ENCODE measurements at regions not wholly inside any gene's neighbourhood (a gene's known extent, or its start where the extent isn't known, plus 50 kb on each side); places are given as distances from the start of the nearest gene placed in this dataset.
A peak's percentile ranks its signal among the peaks of the same experiment; 100 is the strongest.

DNA sequence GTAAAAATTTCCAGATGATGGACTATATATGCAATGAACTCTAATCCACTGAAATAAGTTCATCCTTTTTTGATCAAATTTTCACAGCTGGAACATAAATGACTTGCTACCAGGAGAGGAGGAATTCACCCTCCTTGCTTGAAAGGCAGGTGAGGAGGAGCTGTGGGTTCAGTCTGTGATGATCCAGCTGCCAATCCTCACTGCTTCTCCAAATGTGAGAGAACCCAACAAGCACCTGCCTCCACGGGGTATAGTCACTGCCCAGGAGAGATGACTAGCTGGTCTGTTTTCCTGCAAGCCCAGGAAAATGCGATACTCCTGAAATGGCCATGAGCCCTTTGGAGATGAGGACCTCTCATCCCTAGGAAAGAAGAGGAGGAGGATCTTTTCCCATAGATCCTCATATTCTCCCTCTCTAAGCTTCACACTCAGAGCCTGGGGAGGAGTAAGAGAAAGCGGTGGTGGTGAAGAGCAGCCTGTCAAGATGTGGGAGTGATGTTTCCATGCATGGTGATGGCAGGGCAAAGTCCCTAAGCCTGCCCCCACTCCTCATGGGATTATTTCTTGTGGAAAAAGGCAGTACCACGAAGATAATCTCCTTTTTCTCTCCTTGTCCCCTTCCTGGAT lies 77.9 kb upstream of the USP47 start:
- Histone ChIP-seq H2AK5ac (ENCODE audit: low read length) (no peak overlapping the region), H3K27ac (ENCODE audit: low read depth, low read length) (no peak overlapping the region), H4K8ac (ENCODE audit: low read depth, low read length) (no peak overlapping the region), H2BK5ac (ENCODE audit: low read length) (no peak overlapping the region), H3K27me3 (ENCODE audit: insufficient read depth, low read length, poor library complexity) (no peaks in the 10 kb centered on the region), H3K79me2 (ENCODE audit: control insufficient read depth, insufficient read depth, low read length) (no peaks in the 10 kb centered on the region), H3K56ac (ENCODE audit: low read length) (no peak overlapping the region), H2BK15ac (replicated peaks; ENCODE audit: low read depth) (no peak overlapping the region), H3K4me1 (ENCODE audit: control insufficient read depth, low read depth, low read length) (no peaks in the 10 kb centered on the region), H3K23ac (ENCODE audit: low read length) (no peak overlapping the region), H3K18ac (ENCODE audit: low read length) (no peak overlapping the region), H2BK120ac (ENCODE audit: low read depth, low read length) (no peak overlapping the region), H3K9ac (ENCODE audit: low read length) (no peak overlapping the region), H3K36me3 (ENCODE audit: control insufficient read depth, insufficient read depth, low read length) (no peaks in the 10 kb centered on the region), H3K4ac (ENCODE audit: low read depth, low read length) (no peak overlapping the region), H3K4me2 (ENCODE audit: low read length) (no peak overlapping the region), H3K79me1 (ENCODE audit: low read length) (no peaks in the 10 kb centered on the region), H3K4me3 (ENCODE audit: low read length) (no peak overlapping the region), H4K5ac (ENCODE audit: low read length) (no peak overlapping the region)
- no CpG with 5 or more reads among the region's 4 CpGs for WGBS (ENCODE audit: extremely low coverage, insufficient coverage, low lambda C conversion rate)
- DNase-seq = no peak

DNA sequence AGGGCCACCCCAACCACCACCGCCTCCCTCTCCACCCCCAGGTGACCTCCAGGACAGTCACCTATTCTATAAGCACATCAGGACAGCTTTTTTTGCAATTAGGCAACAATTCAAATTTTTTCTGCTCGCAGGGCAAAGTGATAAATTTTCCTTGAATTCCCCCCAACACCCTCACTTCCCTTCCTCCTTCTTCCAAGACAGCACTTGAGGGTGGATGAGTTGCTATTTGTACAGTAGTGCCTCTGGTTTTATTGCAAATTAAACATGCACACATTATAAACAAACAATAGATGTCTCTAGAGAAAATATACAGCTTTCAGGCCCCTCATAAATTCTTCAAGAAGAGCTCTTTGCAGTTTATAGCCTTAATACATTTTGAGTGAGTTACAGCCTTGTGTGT lies 80.9 kb upstream of the USP47 start:
- Histone ChIP-seq H3K4ac (ENCODE audit: low read depth, low read length) (no peak overlapping the region), H3K27me3 (ENCODE audit: insufficient read depth, low read length, poor library complexity) (no peaks in the 10 kb centered on the region)

DNA sequence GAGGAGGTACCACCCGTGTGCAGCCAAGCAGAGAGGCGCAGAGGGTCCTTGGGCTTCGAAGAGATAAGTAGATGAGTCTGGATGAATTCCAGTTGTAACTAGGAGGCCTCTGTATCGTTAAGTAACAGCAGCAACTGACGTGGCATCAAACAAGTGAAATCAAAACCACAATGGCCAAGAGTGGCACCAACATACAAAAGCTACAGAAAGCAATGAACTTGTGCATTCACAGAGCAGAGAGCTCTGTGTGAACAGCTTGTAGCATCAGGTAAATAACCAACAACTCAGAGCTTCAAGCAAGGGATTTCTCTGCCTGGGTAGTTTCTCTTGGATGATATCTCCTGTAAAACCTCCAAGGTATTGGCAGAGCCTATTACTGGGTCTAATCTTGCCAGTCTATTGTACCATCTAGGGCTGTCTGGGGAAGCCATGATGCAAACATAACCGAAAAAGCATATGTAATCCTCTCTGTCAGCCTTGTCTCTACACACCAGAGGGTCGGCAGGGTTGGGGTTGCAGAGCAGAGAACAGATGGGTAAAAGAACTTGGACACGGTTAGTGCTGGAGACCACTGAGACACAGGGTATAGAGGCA lies 83.1 kb upstream of the USP47 start:
- H3K27me3 ChIP-seq (ENCODE audit: insufficient read depth, low read length, poor library complexity) = no peaks in the 10 kb centered on the region
- no peak for DNase-seq
- H3K9ac ChIP-seq (ENCODE audit: low read length) = no peak overlapping the region
- no peaks in the 10 kb centered on the region for H3K79me1 ChIP-seq (ENCODE audit: low read length)
- no peak overlapping the region for H4K5ac ChIP-seq (ENCODE audit: low read length)
- H2BK120ac ChIP-seq (ENCODE audit: low read depth, low read length) = no peak overlapping the region
- H2BK15ac ChIP-seq (replicated peaks; ENCODE audit: low read depth) = no peak overlapping the region
- H2AK5ac ChIP-seq (ENCODE audit: low read length) = no peak overlapping the region
- H3K4me1 ChIP-seq (ENCODE audit: control insufficient read depth, low read depth, low read length) = no peaks in the 10 kb centered on the region
- H3K27ac ChIP-seq (ENCODE audit: low read depth, low read length) = no peak overlapping the region
- H3K79me2 ChIP-seq (ENCODE audit: control insufficient read depth, insufficient read depth, low read length) = no peaks in the 10 kb centered on the region
- no peak overlapping the region for H3K4me3 ChIP-seq (ENCODE audit: low read length)
- H3K18ac ChIP-seq (ENCODE audit: low read length) = no peak overlapping the region
- H3K56ac ChIP-seq (ENCODE audit: low read length) = no peak overlapping the region
- H3K23ac ChIP-seq (ENCODE audit: low read length) = no peak overlapping the region
- no peaks in the 10 kb centered on the region for H3K36me3 ChIP-seq (ENCODE audit: control insufficient read depth, insufficient read depth, low read length)
- no peak overlapping the region for H4K8ac ChIP-seq (ENCODE audit: low read depth, low read length)
- no CpG with 5 or more reads among the region's 8 CpGs for WGBS (ENCODE audit: extremely low coverage, insufficient coverage, low lambda C conversion rate)
- H2BK5ac ChIP-seq (ENCODE audit: low read length) = no peak overlapping the region
- no peak overlapping the region for H3K4ac ChIP-seq (ENCODE audit: low read depth, low read length)
- no peak overlapping the region for H3K4me2 ChIP-seq (ENCODE audit: low read length)

More for the DNA sequence above, 80.9 kb upstream of the USP47 start:
- Histone ChIP-seq H2BK5ac (ENCODE audit: low read length) (no peak overlapping the region), H4K8ac (ENCODE audit: low read depth, low read length) (no peak overlapping the region), H3K79me2 (ENCODE audit: control insufficient read depth, insufficient read depth, low read length) (no peaks in the 10 kb centered on the region), H3K27ac (ENCODE audit: low read depth, low read length) (no peak overlapping the region), H2BK120ac (ENCODE audit: low read depth, low read length) (no peak overlapping the region), H3K4me2 (ENCODE audit: low read length) (no peak overlapping the region), H2AK5ac (ENCODE audit: low read length) (no peak overlapping the region), H4K5ac (ENCODE audit: low read length) (no peak overlapping the region), H3K4me1 (ENCODE audit: control insufficient read depth, low read depth, low read length) (no peaks in the 10 kb centered on the region), H3K18ac (ENCODE audit: low read length) (no peak overlapping the region), H3K23ac (ENCODE audit: low read length) (no peak overlapping the region), H2BK15ac (replicated peaks; ENCODE audit: low read depth) (no peak overlapping the region), H3K9ac (ENCODE audit: low read length) (no peak overlapping the region), H3K4me3 (ENCODE audit: low read length) (no peak overlapping the region), H3K36me3 (ENCODE audit: control insufficient read depth, insufficient read depth, low read length) (no peaks in the 10 kb centered on the region), H3K79me1 (ENCODE audit: low read length) (no peaks in the 10 kb centered on the region), H3K56ac (ENCODE audit: low read length) (no peak overlapping the region)
- WGBS (ENCODE audit: extremely low coverage, insufficient coverage, low lambda C conversion rate) = no CpG with 5 or more reads among the region's 2 CpGs
- no peak for DNase-seq

- Histone ChIP-seq H3K79me2 (ENCODE audit: control insufficient read depth, insufficient read depth, low read length) (no peaks in the 10 kb centered on the region), H3K56ac (ENCODE audit: low read length) (no peak overlapping the region), H3K79me1 (ENCODE audit: low read length) (no peaks in the 10 kb centered on the region), H2BK120ac (ENCODE audit: low read depth, low read length) (no peak overlapping the region), H3K18ac (ENCODE audit: low read length) (no peak overlapping the region), H3K4me1 (ENCODE audit: control insufficient read depth, low read depth, low read length) (no peaks in the 10 kb centered on the region), H3K36me3 (ENCODE audit: control insufficient read depth, insufficient read depth, low read length) (no peaks in the 10 kb centered on the region), H2BK5ac (ENCODE audit: low read length) (no peak overlapping the region), H2BK15ac (replicated peaks; ENCODE audit: low read depth) (no peak overlapping the region), H3K4ac (ENCODE audit: low read depth, low read length) (no peak overlapping the region), H4K8ac (ENCODE audit: low read depth, low read length) (no peak overlapping the region), H4K5ac (ENCODE audit: low read length) (no peak overlapping the region), H3K9ac (ENCODE audit: low read length) (no peak overlapping the region), H3K23ac (ENCODE audit: low read length) (no peak overlapping the region), H3K4me3 (ENCODE audit: low read length) (no peak overlapping the region), H2AK5ac (ENCODE audit: low read length) (no peak overlapping the region), H3K4me2 (ENCODE audit: low read length) (no peak overlapping the region), H3K27ac (ENCODE audit: low read depth, low read length) (no peak overlapping the region), H3K27me3 (ENCODE audit: insufficient read depth, low read length, poor library complexity) (no peaks in the 10 kb centered on the region)
- no peak for DNase-seq
- no CpG with 5 or more reads among the region's 3 CpGs for WGBS (ENCODE audit: extremely low coverage, insufficient coverage, low lambda C conversion rate)
These were observed 83.9 kb upstream of the USP47 start for GRCh38 chr11:11757909-11758308.

- Histone ChIP-seq H4K5ac (ENCODE audit: low read length) (no peak overlapping the region), H3K4me1 (ENCODE audit: control insufficient read depth, low read depth, low read length) (no peaks in the 10 kb centered on the region), H2BK120ac (ENCODE audit: low read depth, low read length) (no peak overlapping the region), H3K4me2 (ENCODE audit: low read length) (no peak overlapping the region), H2AK5ac (ENCODE audit: low read length) (no peak overlapping the region), H3K23ac (ENCODE audit: low read length) (no peak overlapping the region), H3K4me3 (ENCODE audit: low read length) (no peak overlapping the region), H3K4ac (ENCODE audit: low read depth, low read length) (no peak overlapping the region), H3K56ac (ENCODE audit: low read length) (no peak overlapping the region), H3K79me2 (ENCODE audit: control insufficient read depth, insufficient read depth, low read length) (no peaks in the 10 kb centered on the region), H2BK5ac (ENCODE audit: low read length) (no peak overlapping the region), H3K36me3 (ENCODE audit: control insufficient read depth, insufficient read depth, low read length) (no peaks in the 10 kb centered on the region), H2BK15ac (replicated peaks; ENCODE audit: low read depth) (no peak overlapping the region), H3K9ac (ENCODE audit: low read length) (no peak overlapping the region), H3K79me1 (ENCODE audit: low read length) (no peaks in the 10 kb centered on the region), H3K27me3 (ENCODE audit: insufficient read depth, low read length, poor library complexity) (no peaks in the 10 kb centered on the region), H3K18ac (ENCODE audit: low read length) (no peak overlapping the region), H3K27ac (ENCODE audit: low read depth, low read length) (no peak overlapping the region), H4K8ac (ENCODE audit: low read depth, low read length) (no peak overlapping the region)
- no CpG with 5 or more reads among the region's 3 CpGs for WGBS (ENCODE audit: extremely low coverage, insufficient coverage, low lambda C conversion rate)
- DNase-seq = peak; percentile 2
These were observed 85.1 kb upstream of the USP47 start for GRCh38 chr11:11756718-11757117.

GRCh38 chr11:11755871-11756270 lies 85.9 kb upstream of the USP47 start:
- Histone ChIP-seq H3K27me3 (ENCODE audit: insufficient read depth, low read length, poor library complexity) (no peaks in the 10 kb centered on the region), H2BK5ac (ENCODE audit: low read length) (no peak overlapping the region), H3K4me2 (ENCODE audit: low read length) (no peak overlapping the region), H2BK120ac (ENCODE audit: low read depth, low read length) (no peak overlapping the region), H3K4me3 (ENCODE audit: low read length) (no peak overlapping the region), H4K8ac (ENCODE audit: low read depth, low read length) (no peak overlapping the region), H3K18ac (ENCODE audit: low read length) (no peak overlapping the region), H3K4ac (ENCODE audit: low read depth, low read length) (no peak overlapping the region), H3K27ac (ENCODE audit: low read depth, low read length) (no peak overlapping the region), H4K5ac (ENCODE audit: low read length) (no peak overlapping the region), H3K56ac (ENCODE audit: low read length) (no peak overlapping the region), H3K23ac (ENCODE audit: low read length) (no peak overlapping the region), H3K4me1 (ENCODE audit: control insufficient read depth, low read depth, low read length) (no peaks in the 10 kb centered on the region), H3K36me3 (ENCODE audit: control insufficient read depth, insufficient read depth, low read length) (no peaks in the 10 kb centered on the region), H2AK5ac (ENCODE audit: low read length) (no peak overlapping the region), H2BK15ac (replicated peaks; ENCODE audit: low read depth) (no peak overlapping the region), H3K79me2 (ENCODE audit: control insufficient read depth, insufficient read depth, low read length) (no peaks in the 10 kb centered on the region), H3K9ac (ENCODE audit: low read length) (no peak overlapping the region), H3K79me1 (ENCODE audit: low read length) (no peaks in the 10 kb centered on the region)
- WGBS (ENCODE audit: extremely low coverage, insufficient coverage, low lambda C conversion rate) = no CpG with 5 or more reads among the region's 5 CpGs
- DNase-seq = no peak
